NCI-H2107 treated with DMSO at 0.1 percent for 48 hours (cell line): ENCODE measurements at regions not wholly inside any gene's neighbourhood (a gene's known extent, or its start where the extent isn't known, plus 50 kb on each side); places are given as distances from the start of the nearest gene placed in this dataset.
A peak's percentile ranks its signal among the peaks of the same experiment; 100 is the strongest.
"Not testable (repeated sequence)": the region's sequence is repeated elsewhere in the genome, so short reads cannot be mapped to it uniquely, and the experiment has no call there.

Experiments used
- DNase-seq: peaks from one replicate; lab custom pipeline; 2025; ENCODE audit not compliant: unreplicated experiment; lab: John Stamatoyannopoulos, UW

- DNase-seq = no peak
Observed at GRCh38 chr1:194968916-194969315, 1639.3 kb downstream of the KCNT2 start.

GRCh38 chr1:194959795-194960194 is 1648.4 kb downstream of the KCNT2 start:
- no peak for DNase-seq

DNA sequence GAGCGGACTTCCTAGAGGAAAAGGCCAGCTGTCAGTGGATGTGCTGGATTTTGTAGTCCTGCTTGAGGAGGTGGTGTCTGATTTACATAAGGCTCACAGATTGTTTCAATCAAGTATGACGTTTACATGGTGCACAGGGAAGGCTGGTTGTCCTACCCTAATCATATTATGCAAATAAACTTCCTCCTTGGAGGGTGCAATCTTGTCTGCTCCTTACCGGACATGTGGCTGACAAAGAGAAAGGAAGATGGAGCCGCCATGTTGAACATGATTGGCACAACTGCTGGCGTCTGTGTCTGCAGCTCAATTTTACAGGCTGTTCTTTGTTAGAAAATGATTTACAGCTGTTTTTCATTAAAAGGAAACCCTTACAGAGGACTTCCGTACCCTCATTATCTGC is 1656.1 kb downstream of the KCNT2 start:
- DNase-seq = no peak

GRCh38 chr1:194950584-194950983 is 1657.7 kb downstream of the KCNT2 start:
- no peak for DNase-seq

- DNase-seq = no peak
Observed at GRCh38 chr1:194940336-194941030, 1667.8 kb downstream of the KCNT2 start.

DNA sequence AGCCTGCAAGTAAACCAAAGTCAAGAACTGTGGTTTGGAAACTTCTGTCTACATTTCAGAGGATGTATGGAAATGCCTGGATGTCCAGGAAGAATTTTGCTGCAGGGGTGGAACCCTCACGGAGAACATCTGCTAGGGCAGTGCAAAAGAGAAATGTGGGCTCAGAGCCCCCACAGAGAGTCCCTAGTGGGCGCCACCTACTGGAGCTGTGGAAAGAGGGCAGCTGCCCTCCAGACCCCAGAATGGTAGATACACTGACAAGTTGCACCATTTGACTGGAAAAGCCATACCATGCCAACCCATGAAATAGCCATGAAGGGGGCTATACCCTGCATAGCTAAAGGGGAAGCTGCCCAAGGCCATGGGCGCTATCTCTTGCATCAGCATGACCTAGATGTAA is 1672.4 kb downstream of the KCNT2 start:
- no peak for DNase-seq

GRCh38 chr1:194931166-194931565 is 1677.1 kb downstream of the KCNT2 start:
- no peak for DNase-seq

DNA sequence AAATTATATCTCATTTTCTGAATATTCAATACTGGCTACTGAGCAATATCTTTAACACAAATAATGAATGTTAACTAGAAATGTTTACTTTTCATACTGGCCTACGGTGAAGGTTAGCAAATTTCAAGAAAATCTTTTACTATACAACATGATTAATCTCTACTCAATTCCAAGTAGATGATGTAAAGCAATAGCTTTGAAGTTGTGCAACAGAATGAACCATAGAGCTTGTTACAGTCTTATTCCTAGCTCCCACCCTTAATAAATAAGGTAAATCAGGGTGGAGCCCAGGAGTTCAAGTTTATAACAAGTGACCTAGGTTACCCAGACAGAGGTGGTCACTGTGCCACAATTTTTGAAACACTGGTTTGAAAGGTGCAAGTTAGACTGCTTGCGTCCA is 1678.1 kb downstream of the KCNT2 start:
- no peak for DNase-seq

GRCh38 chr1:194929357-194929756 is 1678.9 kb downstream of the KCNT2 start:
- DNase-seq = no peak

DNA sequence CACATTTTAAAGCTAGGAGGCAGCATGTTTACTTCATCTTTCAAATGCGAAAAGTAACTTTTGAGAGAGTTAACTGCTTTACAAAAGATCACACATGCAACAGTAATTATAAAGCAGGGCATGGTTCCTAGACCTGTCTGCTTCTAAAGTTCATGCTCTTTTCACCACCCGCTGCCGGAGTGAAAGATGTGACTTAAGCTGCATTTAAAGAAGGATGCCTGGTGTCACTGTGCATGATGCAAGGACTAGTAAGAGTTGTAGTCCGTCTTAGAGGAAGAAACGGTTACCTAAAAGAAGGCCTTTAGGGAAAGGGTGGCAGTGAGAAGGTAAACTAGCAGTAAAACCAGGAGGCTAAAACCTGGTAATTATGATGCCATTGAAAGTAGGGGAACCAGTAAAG is 1689.1 kb downstream of the KCNT2 start:
- no peak for DNase-seq

DNA sequence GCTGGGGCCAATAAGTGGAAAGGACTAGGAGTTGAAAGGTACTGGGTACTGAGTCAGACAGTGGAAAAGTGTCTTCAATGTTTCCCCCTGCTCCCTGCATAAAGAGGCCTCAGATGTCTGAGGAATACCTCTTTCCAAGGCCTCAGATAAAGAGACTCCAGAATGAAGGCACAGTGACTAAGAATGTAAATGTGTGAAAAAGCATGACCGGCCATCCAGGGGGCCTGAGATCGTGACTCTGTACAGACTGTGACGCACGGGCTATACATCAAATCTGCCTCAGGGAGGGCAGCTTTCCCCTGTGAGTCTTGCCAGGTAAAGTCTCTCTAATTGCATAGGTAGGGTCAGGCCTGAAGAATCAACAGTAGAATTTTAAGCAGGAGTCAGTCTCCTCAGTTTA is 1690.5 kb downstream of the KCNT2 start:
- no peak for DNase-seq

DNA sequence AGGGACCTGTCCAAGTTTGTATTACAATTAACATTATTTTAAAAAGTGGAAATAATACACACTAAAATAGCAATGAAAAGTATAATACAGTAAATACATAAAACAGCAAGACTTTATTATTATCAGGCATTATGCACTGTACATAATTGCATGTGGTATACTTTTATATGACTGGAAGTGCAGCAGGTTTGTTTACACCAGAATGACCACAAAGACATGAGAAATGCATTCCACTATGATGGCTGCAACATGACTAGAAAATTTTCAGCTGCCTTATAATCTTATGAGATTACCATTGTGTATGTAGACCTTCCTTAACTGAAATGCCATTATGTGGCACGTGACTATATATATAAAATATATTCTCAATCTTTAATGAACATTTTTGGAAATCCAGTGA is 1699.6 kb downstream of the KCNT2 start:
- no peak for DNase-seq

DNA sequence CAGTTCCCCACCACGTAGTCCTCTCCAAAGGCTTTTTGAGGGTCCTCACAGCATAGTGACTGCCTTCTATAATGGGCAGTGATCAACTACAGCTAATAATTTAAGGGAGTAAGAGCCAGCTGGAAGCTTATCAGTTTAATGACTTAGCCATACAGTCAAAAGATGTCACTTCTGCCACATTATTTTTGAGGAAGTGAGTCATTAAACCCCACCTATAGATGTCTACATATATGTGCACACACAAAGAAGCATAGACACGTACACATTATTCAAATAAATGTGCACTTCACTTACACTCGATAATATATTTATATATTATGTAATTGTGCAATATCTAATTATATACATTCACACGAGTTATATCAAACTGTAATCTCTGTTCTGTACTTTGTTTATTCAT is 1704.7 kb downstream of the KCNT2 start:
- no peak for DNase-seq

GRCh38 chr1:194889310-194889709 is 1702.9 kb upstream of the B3GALT2 start:
- DNase-seq = no peak

DNA sequence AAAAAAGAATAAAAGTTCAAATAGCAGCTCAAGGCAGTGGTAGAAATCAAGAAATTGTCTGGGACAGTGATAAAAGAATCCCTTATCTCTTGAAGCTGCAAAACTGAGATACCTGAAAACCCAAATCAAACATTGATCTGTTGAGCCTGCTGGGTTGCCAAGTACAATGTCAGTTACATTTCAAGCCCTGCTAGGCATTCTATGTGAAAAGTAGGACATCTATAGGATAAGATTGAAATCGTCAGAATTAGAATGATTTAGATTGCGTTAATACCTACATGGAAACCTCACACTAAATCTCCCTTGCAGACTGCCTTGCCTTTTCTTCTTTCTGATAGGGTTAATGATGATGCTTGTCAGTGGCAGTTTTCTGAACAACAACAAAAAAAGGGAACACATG is 1684.4 kb upstream of the B3GALT2 start:
- no peak for DNase-seq

DNA sequence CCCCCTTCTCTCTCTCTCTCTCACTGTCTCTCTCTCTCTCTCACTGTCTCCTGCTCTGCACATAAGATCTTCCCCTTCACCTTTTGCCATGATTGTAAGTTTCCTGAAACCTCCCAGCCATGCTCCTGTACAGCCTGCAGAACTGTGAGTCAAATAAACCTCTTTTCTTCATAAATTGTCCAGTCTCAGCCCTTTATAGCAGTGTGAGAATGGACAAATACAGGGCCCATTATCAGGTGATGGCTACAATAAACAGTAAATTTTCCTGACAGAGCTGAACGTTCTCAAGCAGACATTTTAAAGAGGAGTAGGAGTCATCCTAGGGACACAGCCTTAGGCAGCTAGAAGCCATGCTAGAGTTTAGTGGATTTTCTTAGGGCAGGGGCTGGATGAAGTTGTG is 1679.7 kb upstream of the B3GALT2 start:
- no peak for DNase-seq

- DNase-seq = peak; percentile 39
Observed at GRCh38 chr1:194865383-194865782, 1679.0 kb upstream of the B3GALT2 start.

GRCh38 chr1:194862129-194862528 is 1675.7 kb upstream of the B3GALT2 start:
- no peak for DNase-seq

- no peak for DNase-seq
Observed at GRCh38 chr1:194860248-194861201, 1674.1 kb upstream of the B3GALT2 start.

GRCh38 chr1:194859481-194860154 is 1673.2 kb upstream of the B3GALT2 start:
- not testable (repeated sequence) for DNase-seq

- not testable (repeated sequence) for DNase-seq
Observed at GRCh38 chr1:194858811-194859480, 1672.5 kb upstream of the B3GALT2 start.
